Lung microvascular endothelial cell (primary cell): ENCODE measurements at regions not wholly inside any gene's neighbourhood (a gene's known extent, or its start where the extent isn't known, plus 50 kb on each side); places are given as distances from the start of the nearest gene placed in this dataset.
"Not testable (repeated sequence)": the region's sequence is repeated elsewhere in the genome, so short reads cannot be mapped to it uniquely, and the experiment has no call there.

ENCODE experiments used
- DNase-seq, 2 donors: peaks; one replicate each; pipeline versions ENCODE4 v3.0.0 to v3.0.0-alpha.2; 2010; ENCODE audit warnings: low read depth in 2 of 2

DNA sequence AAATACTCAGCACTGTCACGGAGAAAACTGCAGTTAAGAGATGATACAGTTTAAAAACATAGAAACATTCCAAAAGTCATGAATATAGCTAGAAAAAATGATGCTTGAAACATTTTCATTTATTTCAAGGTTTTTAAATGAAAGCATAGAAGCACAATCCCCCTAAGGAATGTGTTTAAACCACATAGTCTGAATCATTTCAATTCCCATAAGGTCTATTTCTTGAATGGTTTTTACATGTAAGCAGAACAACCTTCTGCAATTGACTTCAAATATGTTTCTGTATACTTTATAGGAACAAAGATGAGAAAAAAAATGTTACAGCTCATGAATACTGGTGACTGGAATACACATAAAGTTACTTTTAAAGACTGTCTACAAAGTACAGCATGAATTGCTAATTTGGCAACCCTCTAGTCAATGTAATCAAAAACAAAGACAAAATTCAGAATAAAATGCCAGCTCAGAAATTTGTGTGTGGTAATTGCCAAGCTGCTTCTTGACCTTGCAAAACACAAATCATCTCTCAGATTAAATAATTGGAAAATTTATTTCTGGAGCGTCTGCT lies 886.4 kb upstream of the ADGRL3 start:
- no peak for DNase-seq

DNA sequence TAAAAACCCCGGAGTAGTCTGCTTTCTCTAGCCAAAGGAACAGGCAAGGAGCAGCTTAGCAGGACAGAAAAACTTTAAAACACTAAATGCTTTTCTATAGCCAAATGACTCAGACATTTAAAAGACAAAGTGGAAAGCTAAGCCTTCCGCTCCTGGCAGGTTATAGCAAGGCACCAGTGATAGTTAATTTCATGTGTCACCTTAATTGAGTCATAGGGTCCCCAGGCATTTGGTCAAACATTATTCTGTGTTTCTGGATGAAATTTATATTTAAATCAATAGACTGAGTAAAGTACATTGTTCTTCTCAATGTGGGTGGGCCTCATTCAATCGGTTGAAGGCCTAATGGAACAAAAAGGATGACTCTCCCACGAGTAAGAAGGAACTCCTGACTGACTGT lies 885.7 kb upstream of the ADGRL3 start:
- no peak for DNase-seq

DNA sequence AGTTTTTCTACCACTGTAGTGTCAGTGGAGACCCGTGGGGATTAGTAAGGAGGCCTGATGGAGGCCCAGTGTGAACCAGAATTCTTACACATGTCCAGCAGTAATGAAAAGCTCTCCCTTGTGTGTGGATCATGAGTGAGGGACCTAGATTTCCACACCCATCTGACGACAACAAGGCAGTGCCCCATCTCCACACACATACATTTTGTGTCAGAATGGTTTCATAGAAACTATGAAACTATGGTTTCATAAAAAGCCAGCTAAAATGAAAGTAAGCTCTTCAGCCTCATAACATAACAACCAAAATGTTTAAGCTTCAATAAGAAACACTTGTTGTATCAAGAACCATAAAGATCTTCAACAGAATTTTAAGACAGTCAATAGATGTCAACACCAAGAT lies 884.5 kb upstream of the ADGRL3 start:
- DNase-seq = no peak

DNA sequence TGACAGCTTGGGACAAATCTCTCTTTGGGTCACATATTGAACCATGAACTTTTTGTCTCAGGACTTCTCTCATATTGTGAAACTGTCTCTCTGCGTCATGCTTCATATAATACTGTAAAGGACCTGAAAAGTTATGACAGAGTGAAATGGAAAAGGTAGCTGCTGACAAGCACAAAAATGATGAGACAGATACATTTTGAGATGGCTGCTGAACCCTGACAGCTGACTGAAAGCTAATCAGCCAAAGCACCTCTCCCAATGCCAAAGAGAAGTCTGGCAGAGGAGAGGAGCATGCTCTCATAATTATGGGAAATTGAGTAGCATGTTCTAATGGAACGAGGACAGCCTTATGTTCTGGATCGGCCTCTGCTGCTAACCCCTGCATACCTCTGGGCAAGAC lies 873.4 kb upstream of the ADGRL3 start:
- no peak for DNase-seq

DNA sequence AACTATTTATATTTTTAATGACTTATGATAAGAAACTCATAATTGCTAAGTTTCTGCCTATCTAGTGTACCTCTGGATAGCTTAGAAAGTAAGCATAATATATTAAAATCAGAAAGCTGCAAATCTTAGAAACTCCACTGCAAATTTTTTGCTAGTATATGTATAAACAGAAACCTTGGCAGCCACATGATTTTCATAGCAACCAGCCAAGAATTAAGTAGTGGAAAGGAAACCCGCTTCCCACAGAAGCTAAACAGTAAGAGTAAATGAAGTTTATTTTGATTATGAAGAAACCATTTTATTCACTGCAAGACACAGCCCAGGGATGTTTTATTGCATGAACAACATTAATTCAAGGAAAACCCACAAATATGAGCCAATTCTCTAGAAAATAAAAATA lies 872.5 kb upstream of the ADGRL3 start:
- no peak for DNase-seq

DNA sequence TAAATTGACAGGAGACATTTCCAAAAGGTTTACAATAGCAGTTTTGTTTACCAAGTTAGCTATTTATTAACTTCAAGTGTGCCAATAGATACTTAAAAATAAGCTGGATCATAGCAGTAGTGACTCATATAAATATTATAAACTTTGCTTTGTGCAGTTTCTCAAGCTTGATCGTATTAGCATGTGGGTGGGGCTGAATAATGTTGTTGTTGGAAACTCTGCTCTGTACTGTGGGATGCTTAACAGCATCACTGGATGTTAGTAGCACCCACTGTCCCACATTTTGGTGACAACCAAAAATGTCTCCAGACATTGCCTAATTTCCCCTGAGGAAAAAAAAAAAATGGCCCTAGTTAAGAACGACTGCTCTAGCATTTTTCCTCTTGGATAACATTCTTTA lies 855.2 kb upstream of the ADGRL3 start:
- DNase-seq = no peak

DNA sequence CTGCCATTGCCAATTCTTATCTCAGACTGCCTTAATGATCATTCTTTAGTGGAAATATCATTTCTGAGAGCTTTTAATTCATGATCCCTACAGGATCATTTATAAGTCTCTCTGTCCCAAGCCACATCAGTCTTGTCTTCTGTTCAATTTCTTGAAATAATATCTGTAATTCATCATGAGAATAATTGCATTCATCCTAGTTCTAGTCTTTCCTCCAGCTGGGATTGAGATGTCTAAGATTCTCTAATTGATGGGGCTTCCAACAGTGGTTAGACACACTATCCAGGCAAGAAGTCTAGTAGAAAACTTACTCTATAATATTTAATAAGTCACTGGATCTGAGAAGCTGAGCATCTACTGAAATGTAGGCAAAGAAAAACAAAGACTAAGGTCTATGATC lies 854.7 kb upstream of the ADGRL3 start:
- no peak for DNase-seq

DNA sequence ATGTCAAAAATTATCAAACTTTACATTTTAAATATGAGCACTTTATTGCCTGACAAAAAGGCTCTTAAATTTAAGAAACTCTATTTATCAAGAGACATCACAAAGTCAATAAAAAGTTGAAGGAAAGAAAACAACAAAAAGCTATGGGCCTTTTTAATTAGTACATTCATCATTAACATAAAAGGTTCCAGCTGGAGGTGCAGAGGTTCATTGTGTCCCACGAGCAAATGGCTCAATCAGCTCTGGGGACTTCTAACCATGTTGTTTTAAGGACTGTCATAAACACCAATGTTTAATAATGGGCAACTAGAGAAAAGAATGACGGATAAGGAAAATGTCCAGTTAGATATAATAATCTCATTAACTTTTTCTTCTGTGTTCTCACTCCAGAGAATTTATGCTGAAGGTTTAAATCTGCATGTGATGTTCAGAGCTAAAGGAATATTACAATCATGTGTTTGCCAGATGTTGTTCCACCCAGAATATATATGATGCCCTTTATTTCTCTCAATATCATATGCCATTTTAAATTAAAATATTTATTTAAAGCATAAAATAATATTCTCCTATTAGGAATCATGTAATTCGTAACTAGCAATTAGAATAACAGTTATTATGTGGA lies 840.3 kb upstream of the ADGRL3 start:
- no peak for DNase-seq

DNA sequence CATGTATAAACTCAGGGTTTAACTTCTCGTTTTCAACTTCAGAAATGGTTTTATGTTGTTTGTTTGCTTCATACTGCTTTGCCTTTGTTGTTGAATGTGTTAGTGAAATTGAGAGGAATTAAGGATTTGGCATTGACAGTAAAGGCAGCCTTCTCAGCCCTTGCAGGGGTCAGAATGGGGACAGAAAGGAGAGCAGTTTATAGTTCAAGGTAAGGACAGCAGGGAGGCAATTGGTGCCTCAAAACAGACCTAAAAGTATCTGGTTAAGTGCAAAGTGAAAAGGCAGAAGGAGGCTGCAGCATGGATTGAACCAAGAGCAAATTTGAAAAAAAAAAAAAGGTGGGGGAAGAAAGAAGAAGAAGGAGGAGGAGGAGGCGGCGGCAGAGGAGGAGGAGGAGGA lies 835.0 kb upstream of the ADGRL3 start:
- no peak for DNase-seq

DNA sequence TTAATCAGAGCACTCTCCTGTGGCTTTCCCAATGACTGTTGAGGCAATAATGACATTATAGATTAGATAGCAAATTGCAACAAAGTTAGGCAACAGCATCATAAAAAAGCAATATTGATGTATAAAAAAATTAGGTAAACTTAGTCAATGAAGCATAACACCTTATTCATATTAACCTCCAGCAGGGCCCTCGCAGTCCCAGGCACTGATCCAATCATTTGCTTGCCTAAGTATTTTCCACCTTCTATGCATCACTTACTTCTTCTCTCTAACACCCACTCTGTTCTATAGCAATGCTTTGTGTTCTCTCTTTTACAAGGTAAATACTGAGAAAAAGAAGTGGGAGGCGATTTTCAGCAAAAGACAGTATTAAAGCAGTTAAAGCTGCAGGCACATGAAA lies 833.5 kb upstream of the ADGRL3 start:
- DNase-seq = no peak

DNA sequence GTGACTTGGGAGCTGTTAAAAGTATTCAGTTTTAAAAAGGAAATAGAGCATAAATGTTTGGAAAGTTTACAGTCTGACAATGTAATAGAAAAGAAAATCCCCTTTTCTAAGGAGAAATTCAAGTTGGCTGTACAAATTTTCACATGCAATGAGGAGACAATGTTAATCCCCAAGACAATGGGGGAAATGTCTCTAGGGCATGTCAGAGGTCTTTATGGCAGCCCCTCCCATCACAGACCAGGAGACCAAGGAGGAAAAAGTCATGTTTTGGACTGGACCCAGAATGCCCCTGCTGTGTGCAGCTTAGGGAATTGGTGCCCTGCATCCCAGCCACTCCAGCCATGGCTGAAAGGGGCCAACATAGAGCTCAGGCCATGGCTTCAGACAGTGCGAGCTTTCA lies 831.1 kb upstream of the ADGRL3 start:
- no peak for DNase-seq

DNA sequence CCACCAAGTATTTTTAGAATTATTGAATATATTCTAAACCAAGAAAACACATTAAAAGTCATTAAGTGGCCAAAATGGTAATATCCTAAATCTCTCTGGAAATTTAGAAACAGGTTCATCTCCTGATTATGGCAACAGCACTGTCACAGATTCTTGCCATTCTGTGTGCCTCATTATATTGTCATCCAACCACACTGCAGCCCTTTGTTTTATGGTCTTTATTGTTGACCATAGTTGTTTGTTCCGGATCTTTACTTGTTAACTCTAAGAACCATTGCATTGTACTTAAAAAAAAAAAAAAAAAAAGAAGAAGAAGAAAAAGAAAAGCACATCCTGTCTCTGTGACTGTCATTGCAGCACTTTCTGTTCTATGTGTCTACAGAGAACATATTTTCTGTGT lies 822.1 kb upstream of the ADGRL3 start:
- DNase-seq = no peak

DNA sequence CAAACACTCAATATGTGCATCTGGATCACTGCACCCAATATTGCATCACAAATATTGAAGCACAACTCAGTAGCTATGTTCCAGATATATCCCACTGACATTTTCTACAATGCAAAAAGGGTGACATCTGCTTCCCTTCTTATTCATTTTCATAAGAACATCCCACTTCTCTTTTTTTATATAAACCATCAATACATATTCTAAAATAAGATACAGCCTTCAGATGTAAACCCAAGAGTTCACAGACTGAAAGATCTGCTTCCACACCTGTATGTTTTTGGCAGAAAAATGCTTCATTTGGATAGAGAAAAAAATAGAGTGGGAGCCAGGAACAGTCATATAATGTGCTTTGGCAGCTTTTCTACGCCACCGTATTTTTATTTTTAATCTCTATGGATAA lies 815.6 kb upstream of the ADGRL3 start:
- no peak for DNase-seq

DNA sequence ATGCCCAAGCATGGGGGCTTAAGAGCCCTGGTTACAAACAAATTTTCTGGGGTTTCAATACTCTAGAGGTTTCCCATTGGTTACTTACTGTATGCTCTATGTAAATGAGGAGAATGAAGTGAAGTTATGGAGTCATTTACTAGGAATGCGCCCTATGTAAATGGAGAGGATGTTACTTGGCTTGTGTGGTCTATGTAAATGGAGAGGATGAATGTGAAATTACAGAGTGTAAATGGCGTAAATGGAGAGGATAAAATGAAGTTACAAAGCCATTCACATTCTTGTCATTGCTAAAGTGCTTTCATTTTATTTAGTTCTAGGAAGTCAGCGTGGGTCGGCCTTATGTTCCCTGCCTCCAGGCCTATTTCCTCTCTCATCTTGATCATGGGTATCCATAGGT lies 810.5 kb upstream of the ADGRL3 start:
- DNase-seq = no peak

DNA sequence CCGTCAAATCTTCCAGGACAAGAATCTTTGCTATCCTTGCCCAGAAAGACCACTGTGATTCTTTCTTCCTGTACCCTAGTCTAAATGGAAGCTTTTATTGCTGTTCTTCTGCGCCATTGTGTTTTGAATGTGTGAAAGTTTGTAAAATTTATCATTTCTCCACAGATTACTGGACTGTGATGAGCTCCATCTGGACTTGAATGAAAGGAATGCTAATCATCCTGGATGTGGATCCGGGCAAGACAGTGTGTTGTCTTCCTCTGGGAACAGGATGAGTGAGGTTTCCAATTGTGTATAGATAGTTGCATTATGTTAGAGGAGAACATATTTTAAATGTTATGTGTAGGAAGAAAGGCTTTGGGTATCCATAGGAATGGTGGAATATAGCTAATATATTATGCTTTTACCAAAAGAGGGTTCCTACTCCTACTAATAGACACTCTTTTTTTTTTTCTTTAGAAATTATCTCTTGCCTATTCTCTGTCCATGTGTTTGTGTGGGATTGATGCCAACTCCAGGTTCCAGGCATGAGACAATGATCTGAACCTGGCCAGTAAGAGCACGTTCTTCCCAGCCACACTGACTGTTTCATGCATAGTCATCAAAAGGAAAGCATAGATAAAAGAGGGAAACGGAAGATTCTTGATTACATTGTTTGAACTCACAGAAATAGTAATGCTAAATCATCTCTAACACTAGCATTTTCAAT lies 803.6 kb upstream of the ADGRL3 start:
- DNase-seq = peak in 1 of 2 donors; percentile 48

DNA sequence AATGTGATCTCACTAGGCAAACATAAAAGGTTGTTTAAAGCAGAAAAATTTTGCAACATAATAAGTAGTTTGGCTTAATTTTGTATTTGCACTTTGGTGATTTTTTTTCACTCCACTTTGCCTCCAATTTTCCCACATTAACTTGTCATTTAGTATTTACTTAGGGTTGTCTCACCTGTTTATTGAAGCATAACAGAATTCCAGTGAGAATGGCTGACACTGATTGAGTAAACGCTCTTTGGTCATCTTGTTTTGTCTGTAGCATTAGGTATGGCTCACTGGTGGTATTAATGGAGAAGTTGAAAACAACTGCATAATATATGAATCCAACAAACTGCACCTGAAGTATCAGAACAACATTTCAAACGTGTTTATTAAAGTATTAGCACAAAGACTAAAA lies 799.5 kb upstream of the ADGRL3 start:
- DNase-seq = no peak

DNA sequence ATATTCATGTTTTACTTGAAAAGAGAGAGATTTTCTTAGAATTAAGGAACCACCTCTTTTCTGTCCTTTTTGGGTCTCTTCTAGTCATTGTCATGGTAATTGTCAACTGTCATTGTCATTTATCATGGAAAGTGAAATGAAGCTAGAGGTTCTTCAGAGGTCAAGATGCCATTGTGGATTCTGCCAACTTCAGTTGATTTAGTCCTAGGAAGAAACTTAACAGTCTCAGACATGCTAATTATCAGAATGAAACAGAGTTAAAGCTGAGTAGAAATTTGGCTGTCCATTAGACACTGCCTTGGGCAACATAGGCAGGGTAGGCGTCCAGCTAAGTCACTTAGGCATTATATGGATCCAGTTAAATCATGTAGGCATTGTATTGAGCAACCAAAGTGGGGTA lies 796.1 kb upstream of the ADGRL3 start:
- no peak for DNase-seq

DNA sequence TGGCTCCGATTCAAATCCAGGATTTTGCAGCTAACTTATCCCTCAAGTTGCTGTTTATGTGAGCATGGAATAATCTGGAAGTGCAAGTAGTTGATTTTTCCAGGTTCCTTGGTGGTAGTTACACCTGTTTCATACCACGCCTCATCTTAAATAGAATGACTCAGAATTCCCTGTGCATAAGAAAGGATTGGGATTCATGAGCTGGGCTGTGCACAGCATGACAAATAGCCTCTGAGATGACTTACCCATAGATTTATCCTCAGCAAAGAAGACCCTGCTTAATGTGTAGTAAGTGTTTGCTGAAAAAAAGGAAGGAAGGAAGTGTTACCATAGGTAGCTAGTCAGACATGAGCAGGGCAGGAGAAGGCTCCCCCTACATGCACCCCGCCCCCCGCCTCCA lies 777.7 kb upstream of the ADGRL3 start:
- no peak for DNase-seq

DNA sequence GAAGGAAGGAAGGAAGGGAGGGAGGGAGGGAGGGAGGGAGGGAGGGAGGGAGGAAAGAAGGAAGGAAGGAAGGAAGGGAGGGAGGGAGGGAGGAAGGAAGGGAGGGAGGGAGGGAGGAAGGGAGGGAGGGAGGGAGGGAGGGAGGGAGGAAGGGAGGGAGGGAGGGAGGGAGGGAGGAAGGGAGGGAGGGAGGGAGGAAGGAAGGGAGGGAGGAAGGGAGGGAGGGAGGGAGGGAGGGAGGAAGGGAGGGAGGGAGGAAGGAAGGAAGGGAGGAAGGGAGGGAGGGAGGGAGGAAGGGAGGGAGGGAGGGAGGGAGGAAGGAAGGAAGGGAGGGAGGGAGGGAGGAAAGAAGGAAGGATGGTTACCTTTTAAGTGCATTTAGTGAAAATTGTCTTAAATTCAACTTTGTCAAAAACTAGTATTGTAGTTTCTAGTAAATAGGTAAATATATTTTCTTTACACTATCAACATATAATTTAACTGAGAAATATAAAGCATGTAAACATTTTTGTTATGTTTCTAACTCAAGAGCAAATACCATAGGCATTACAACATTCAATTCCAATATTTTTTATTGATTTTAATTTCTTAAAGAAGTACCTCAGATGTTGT lies 776.4 kb upstream of the ADGRL3 start:
- not testable (repeated sequence) for DNase-seq

DNA sequence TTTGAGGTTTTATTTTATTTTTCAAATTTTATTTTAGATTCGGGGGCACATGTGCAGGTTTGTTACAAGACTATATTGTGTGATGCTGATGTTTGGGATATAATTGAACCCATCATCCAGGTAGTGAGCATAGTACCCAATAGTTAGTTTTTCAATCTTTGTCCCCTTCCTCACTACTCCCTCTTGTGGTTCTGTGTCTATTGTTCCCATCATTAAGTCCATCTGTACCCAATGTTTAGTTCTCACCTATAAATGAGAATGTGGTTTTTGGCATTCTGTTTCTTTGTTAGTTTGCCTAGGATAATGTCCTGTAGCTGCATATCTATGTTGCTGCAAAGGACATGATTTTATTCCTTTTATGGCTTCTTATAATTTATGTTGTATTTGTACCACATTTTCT lies 767.2 kb upstream of the ADGRL3 start:
- no peak for DNase-seq

DNA sequence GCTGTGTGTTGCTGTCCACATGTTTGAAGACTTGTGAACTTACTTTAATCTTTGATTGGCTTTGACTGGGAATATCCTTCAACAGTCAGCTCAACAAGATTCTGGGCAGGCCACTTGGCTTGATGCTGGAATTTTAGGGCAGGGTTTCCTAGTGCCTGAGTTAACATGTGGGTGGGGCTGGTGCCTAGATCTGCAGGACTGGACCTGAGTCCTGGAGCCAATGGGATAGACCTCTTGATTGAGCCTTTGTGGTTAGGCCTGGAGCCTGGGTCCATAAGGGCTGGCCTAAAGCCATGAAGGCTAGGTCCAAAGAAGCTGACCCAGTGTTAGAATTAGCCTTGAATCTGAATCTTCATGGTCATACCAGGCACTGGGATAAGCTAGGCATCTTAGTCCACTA lies 757.1 kb upstream of the ADGRL3 start:
- DNase-seq = no peak

DNA sequence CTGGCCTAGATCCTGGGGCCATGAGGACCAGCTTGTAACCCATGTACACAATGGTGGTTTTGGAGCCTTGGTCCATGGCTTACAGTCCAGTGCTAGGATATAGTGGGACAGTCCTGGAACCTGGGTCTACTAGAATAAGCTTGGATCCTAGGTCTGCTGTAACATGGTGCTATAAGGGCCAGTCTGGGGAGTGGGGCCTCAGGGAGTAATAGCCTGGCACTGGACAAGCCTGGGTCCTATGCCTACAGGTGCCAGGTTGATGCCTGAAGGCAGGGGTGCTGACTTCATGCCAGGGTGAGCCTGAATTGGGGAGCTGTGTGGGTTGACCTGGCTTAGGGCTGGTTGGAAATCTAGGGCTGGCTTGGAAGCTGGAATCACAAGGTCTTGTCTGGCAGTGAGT lies 756.3 kb upstream of the ADGRL3 start:
- DNase-seq = no peak

DNA sequence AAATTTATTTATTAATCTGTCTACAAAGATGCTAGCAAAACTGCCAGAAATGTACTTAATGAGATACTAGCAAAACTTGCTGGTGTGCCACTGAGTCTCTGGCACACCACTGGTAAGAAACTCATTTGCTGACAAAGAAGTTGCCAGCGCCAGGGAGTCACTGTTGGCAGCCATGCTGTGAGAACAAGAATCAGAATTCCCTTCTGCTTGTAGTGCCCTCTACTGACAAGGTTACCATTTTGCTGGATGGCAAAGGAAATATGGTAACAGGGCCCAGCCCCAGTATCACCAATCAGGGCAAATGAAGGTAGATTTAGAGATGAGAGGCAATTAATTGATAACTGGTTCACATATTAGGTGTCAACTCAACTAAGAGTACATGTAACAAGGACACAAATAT lies 750.1 kb upstream of the ADGRL3 start:
- DNase-seq = no peak
